Kidney epithelial cell (primary cell): ENCODE measurements at regions not wholly inside any gene's neighbourhood (a gene's known extent, or its start where the extent isn't known, plus 50 kb on each side); places are given as distances from the start of the nearest gene placed in this dataset.
"Not testable (repeated sequence)": the region's sequence is repeated elsewhere in the genome, so short reads cannot be mapped to it uniquely, and the experiment has no call there.

Experiments used
- DNase-seq: peaks from one replicate; pipeline ENCODE4 v3.0.0-alpha.2; 2010; ENCODE audit warnings: low read depth
- H3K27me3 ChIP-seq: 2 replicates; pipeline ENCODE4 v1.6.0; 2011; ENCODE audit warnings: low read length; ENCODE audit not compliant: control insufficient read depth, insufficient read depth
- H3K36me3 ChIP-seq: 2 replicates; pipeline ENCODE4 v1.5.1; 2011; ENCODE audit warnings: low read length; ENCODE audit not compliant: control insufficient read depth, insufficient read depth
- H3K4me3 ChIP-seq: 2 replicates; pipeline ENCODE4 v1.5.1; 2011; ENCODE audit warnings: low read depth, mild to moderate bottlenecking, control low read depth, low read length
- TF ChIP-seq, protein P1 (sequence below): IDR thresholded peaks from 2 replicates; pipeline ENCODE4 v1.5.1; 2011; ENCODE audit warnings: mild to moderate bottlenecking, moderate library complexity, low read length, control low read depth, inconsistent platforms; ENCODE audit not compliant: insufficient read depth, poor library complexity, severe bottlenecking

DNA sequence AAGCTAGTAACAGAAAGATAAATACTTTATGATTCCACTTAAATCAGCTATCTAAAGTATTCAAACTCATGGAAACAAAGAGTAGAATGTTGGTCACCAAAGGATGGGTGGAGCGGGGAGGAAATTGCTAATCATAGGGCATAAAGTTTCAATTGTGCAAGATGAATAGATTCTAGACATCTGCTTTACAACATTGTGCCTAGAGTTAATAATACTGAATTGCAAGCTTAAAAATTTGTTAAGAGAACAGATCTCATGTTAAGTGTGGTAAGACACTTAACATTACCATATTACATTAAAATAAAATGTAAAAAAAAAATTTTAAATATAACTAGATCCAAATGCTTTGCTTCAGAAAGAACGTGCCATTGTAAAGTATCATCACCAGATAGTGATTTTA, 411.1 kb upstream of the MBL2 start:
- Histone ChIP-seq H3K27me3 (no peaks in the 10 kb centered on the region), H3K4me3 (no peak overlapping the region), H3K36me3 (no peaks in the 10 kb centered on the region)
- TF ChIP-seq, protein P1, sequence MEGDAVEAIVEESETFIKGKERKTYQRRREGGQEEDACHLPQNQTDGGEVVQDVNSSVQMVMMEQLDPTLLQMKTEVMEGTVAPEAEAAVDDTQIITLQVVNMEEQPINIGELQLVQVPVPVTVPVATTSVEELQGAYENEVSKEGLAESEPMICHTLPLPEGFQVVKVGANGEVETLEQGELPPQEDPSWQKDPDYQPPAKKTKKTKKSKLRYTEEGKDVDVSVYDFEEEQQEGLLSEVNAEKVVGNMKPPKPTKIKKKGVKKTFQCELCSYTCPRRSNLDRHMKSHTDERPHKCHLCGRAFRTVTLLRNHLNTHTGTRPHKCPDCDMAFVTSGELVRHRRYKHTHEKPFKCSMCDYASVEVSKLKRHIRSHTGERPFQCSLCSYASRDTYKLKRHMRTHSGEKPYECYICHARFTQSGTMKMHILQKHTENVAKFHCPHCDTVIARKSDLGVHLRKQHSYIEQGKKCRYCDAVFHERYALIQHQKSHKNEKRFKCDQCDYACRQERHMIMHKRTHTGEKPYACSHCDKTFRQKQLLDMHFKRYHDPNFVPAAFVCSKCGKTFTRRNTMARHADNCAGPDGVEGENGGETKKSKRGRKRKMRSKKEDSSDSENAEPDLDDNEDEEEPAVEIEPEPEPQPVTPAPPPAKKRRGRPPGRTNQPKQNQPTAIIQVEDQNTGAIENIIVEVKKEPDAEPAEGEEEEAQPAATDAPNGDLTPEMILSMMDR: no peak
- no peak for DNase-seq

DNA sequence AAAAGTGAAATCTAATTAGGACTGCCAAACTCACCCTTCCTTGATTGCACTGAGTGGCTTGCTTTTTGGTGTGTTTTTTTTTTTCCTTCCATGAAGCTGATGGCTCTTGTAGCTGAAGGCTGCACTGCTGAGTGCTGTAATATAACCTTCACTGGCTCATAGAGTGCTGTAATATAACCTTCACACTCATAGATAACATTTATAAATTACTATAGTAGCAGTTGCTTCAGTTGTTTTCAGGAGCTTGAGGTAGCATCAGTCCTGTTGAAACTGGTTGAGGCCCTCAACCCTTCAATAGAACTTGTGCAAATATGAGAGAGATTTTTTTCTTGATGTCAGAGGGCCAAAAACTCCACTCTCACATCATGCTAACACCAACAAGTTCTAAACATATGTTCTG, 404.9 kb upstream of the MBL2 start:
- no peak for DNase-seq
- Histone ChIP-seq H3K27me3 (no peaks in the 10 kb centered on the region), H3K36me3 (no peaks in the 10 kb centered on the region), H3K4me3 (no peak overlapping the region)
- TF ChIP-seq, protein P1: no peak

DNA sequence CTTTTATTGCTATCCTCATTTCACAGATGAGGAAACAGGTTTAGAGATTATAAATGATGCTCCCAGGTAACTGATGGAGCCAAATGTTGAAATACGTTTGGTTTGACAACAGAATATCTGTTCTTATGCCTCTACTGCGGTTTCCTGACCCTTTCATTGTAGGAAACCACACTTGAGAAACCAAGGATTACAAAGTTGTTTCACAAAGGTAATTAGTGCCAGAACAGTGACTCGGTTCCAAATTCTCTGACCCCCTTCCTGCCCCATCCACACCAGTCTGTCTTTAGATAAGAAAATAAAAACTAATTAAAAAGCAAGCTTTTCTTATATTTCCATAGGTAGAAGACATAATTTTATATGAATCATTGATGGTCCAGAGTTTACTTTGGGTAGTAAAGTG, 393.7 kb upstream of the MBL2 start:
- no peak for DNase-seq
- Histone ChIP-seq H3K27me3 (no peaks in the 10 kb centered on the region), H3K4me3 (no peak overlapping the region), H3K36me3 (no peaks in the 10 kb centered on the region)
- TF ChIP-seq, protein P1: no peak

DNA sequence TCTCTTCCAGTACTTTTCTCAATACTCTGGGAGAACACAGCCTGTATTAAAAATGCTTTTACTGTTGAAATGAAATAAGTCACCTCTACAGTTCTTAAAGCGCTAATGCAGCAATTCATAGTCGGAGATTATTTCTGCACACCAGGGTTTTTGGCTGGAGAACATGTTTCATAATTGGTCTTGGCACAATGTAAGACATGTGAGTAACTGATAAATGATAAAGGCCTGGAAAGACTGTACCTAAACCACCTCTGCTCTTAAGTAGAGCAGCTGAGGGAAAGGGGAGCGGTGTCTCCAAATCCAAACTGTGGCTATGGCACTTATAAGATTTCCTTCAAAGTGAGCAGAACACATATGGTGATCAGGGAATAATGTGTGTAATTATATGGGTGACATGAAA, 390.3 kb upstream of the MBL2 start:
- TF ChIP-seq, protein P1: no peak
- H3K36me3 ChIP-seq: no peaks in the 10 kb centered on the region
- DNase-seq: no peak
- H3K4me3 ChIP-seq: no peak overlapping the region
- no peaks in the 10 kb centered on the region for H3K27me3 ChIP-seq

DNA sequence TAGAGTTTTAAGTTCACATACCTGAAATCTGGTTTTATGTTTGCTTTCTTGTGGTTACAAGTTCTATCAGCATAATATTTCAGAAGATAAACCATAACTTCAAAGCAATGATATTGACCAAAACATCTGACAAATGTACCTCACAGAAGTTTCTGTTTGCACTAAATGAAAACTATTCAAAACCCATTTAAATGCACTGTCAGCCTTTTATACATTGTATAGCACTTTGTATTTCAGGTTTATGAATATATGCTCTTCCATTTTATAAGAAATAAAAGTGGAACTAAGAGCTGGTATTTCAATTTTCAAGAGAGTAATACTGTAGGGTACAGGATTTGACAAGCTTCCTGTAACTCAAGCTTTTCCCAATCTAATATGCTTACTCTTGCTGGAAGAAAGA, 388.6 kb upstream of the MBL2 start:
- no peak overlapping the region for H3K4me3 ChIP-seq
- no peaks in the 10 kb centered on the region for H3K36me3 ChIP-seq
- TF ChIP-seq, protein P1: no peak
- no peaks in the 10 kb centered on the region for H3K27me3 ChIP-seq
- no peak for DNase-seq

DNA sequence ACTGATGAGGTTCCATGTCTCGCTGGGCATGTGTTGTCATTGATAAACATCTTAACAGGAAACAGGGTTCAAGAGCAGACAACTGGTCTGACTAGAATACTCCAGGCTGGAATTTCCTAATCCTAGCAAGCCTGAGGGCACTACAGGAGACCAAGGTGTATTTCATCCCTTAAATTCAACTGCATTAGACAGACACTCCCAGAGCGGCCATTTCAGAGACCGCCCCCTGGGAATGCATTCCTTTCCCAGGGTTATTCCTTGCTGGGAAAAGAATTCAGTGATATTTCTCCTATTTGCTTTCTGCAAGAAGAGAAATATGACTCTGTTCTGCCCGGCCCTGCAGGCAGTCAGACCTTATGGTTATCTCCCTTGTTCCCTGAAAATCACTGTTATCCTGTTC, 383.1 kb upstream of the MBL2 start:
- not testable (repeated sequence) for DNase-seq, H3K36me3 ChIP-seq, H3K4me3 ChIP-seq, H3K27me3 ChIP-seq
